Osteoblast (primary cell): ENCODE measurements at regions not wholly inside any gene's neighbourhood (a gene's known extent, or its start where the extent isn't known, plus 50 kb on each side); places are given as distances from the start of the nearest gene placed in this dataset.

Experiments
- DNase-seq: peaks from one replicate; pipeline ENCODE4 v3.0.0; 2011; ENCODE audit warnings: low spot score, mixed read lengths; ENCODE audit not compliant: insufficient read length; ENCODE audit errors: missing footprints
- H2AFZ ChIP-seq: 2 replicates; pipeline ENCODE4 v1.6.0; 2011; ENCODE audit warnings: mild to moderate bottlenecking, low read length
- H3K27ac ChIP-seq: 2 replicates; pipeline ENCODE4 v1.5.1; 2011; ENCODE audit warnings: mild to moderate bottlenecking, low read depth, low read length, moderate library complexity
- H3K27me3 ChIP-seq: 2 replicates; pipeline ENCODE4 v1.6.0; 2012; ENCODE audit warnings: mild to moderate bottlenecking, control low read depth, inconsistent platforms, low read length, moderate library complexity; ENCODE audit not compliant: insufficient read depth
- H3K36me3 ChIP-seq: 2 replicates; pipeline ENCODE4 v1.5.1; 2011; ENCODE audit warnings: mild to moderate bottlenecking, low read length, control low read depth, moderate library complexity; ENCODE audit not compliant: insufficient read depth
- H3K4me1 ChIP-seq: 2 replicates; pipeline ENCODE4 v1.5.1; 2011; ENCODE audit warnings: mild to moderate bottlenecking, low read length, control low read depth, moderate library complexity; ENCODE audit not compliant: insufficient read depth
- H3K4me2 ChIP-seq: 2 replicates; pipeline ENCODE4 v1.6.0; 2011; ENCODE audit warnings: mild to moderate bottlenecking, low read length; ENCODE audit not compliant: insufficient read depth
- H3K4me3 ChIP-seq: fragments of 200-600 bp; sonication (generic); 3 replicates; pipeline ENCODE4 v1.5.1; 2012; ENCODE audit warnings: mild to moderate bottlenecking, low read length, inconsistent platforms; ENCODE audit not compliant: insufficient read depth
- H3K79me2 ChIP-seq: 2 replicates; pipeline ENCODE4 v1.6.0; 2012; ENCODE audit warnings: mild to moderate bottlenecking, low read length, control low read depth, inconsistent platforms; ENCODE audit not compliant: insufficient read depth
- H3K9me3 ChIP-seq: 2 replicates; pipeline ENCODE4 v1.5.1; 2011; ENCODE audit warnings: low read depth, low read length, control low read depth
- H4K20me1 ChIP-seq: 2 replicates; pipeline ENCODE4 v1.6.0; 2012; ENCODE audit warnings: mild to moderate bottlenecking, low read length, control low read depth; ENCODE audit not compliant: insufficient read depth
- CTCF ChIP-seq: IDR thresholded peaks from 2 replicates; pipeline ENCODE4 v1.5.1; 2011; ENCODE audit warnings: mild to moderate bottlenecking, low read depth, low read length, moderate library complexity; ENCODE audit errors: extremely low read depth

- DNase-seq = no peak
- Histone ChIP-seq H2AFZ (no peak overlapping the region), H3K4me3 (no peak overlapping the region), H3K4me1 (no peaks in the 10 kb centered on the region), H3K4me2 (no peak overlapping the region), H3K27ac (no peak overlapping the region), H3K27me3 (no peaks in the 10 kb centered on the region), H3K36me3 (no peaks in the 10 kb centered on the region), H3K9me3 (peaks cover 7% of the 10 kb centered on the region), H3K79me2 (no peaks in the 10 kb centered on the region), H4K20me1 (no peaks in the 10 kb centered on the region)
- TF ChIP-seq CTCF = no peak
Observed at GRCh38 chr4:151942971-151943370, 182.2 kb upstream of the GATB start.

- H3K79me2 ChIP-seq = no peaks in the 10 kb centered on the region
- TF ChIP-seq CTCF = no peak
- peaks cover 3% of the 10 kb centered on the region for H3K27me3 ChIP-seq
- no peaks in the 10 kb centered on the region for H3K4me1 ChIP-seq
- H3K36me3 ChIP-seq = no peaks in the 10 kb centered on the region
- no peak overlapping the region for H3K4me2 ChIP-seq
- no peaks in the 10 kb centered on the region for H3K9me3 ChIP-seq
- H3K4me3 ChIP-seq = no peak overlapping the region
- H3K27ac ChIP-seq = no peak overlapping the region
- H2AFZ ChIP-seq = no peak overlapping the region
- no peak for DNase-seq
- no peaks in the 10 kb centered on the region for H4K20me1 ChIP-seq
Observed at GRCh38 chr4:151940926-151941617, 180.3 kb upstream of the GATB start.

- Histone ChIP-seq H3K4me3 (no peak overlapping the region), H3K4me1 (no peaks in the 10 kb centered on the region), H3K27ac (no peak overlapping the region), H2AFZ (no peak overlapping the region), H3K27me3 (peaks cover 3% of the 10 kb centered on the region), H4K20me1 (no peaks in the 10 kb centered on the region), H3K79me2 (no peaks in the 10 kb centered on the region), H3K9me3 (no peaks in the 10 kb centered on the region), H3K36me3 (no peaks in the 10 kb centered on the region), H3K4me2 (no peak overlapping the region)
- no peak for DNase-seq
- TF ChIP-seq CTCF = no peak
Observed at GRCh38 chr4:151940291-151940690, 179.5 kb upstream of the GATB start.

- Histone ChIP-seq H3K4me1 (no peaks in the 10 kb centered on the region), H4K20me1 (no peaks in the 10 kb centered on the region), H3K27me3 (peaks cover 3% of the 10 kb centered on the region), H3K9me3 (no peaks in the 10 kb centered on the region), H3K79me2 (no peaks in the 10 kb centered on the region), H3K27ac (no peak overlapping the region), H3K36me3 (no peaks in the 10 kb centered on the region), H3K4me3 (no peak overlapping the region), H2AFZ (no peak overlapping the region), H3K4me2 (no peak overlapping the region)
- TF ChIP-seq CTCF = no peak
- no peak for DNase-seq
Observed at GRCh38 chr4:151939670-151940069, 178.9 kb upstream of the GATB start.
